ENCODE measurements at regions not wholly inside any gene's neighbourhood (a gene's known extent, or its start where the extent isn't known, plus 50 kb on each side); places are given as distances from the start of the nearest gene placed in this dataset.
"Not testable (repeated sequence)": the region's sequence is repeated elsewhere in the genome, so short reads cannot be mapped to it uniquely, and the experiment has no call there.

DNA sequence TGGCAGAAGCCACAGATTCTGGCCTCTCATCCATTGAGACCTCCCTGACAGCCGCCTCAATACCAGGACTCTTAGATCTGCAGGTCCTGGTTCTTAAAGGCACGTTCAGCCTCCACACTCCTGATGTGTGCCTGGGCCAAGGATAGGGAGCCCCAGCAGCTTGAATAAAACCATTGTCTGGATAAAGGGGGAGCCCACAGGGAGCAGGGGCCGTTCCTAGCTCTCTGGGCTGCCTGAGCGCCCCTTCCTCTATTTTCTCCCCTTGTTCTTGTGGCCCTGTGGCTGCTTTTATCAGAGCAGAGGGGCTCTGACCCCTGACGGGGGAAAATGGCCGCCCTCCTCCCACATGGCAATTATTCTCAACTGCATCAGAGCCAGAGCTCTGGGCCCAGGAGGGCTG, 200.8 kb downstream of the HUNK start:
- Histone ChIP-seq H3K9me3 (ENCODE audit: insufficient read depth, low read length) (no peaks in the 10 kb centered on the region), H3K79me2 (ENCODE audit: low read length) (no peaks in the 10 kb centered on the region), H3K4me1 (ENCODE audit: low read length) (no peaks in the 10 kb centered on the region), H3K4me2 (ENCODE audit: low read length) (no peak overlapping the region), H3K4me3 (ENCODE audit: low read length) (no peak overlapping the region), H4K20me1 (ENCODE audit: insufficient read depth, low read length) (no peaks in the 10 kb centered on the region), H3K9ac (ENCODE audit: low read length) (no peak overlapping the region), H3K27me3 (ENCODE audit: low read depth, low read length) (no peaks in the 10 kb centered on the region), H3K27ac (ENCODE audit: low read length) (no peak overlapping the region), H2AFZ (ENCODE audit: low read depth, low read length) (no peak overlapping the region), H3K36me3 (replicated peaks; ENCODE audit: low read depth, low read length) (no peaks in the 10 kb centered on the region)
- TF ChIP-seq EZH2phosphoT487 (IDR thresholded peaks at IDR 0.05; ENCODE audit: low read depth) = no peak
- TF ChIP-seq, protein P1, sequence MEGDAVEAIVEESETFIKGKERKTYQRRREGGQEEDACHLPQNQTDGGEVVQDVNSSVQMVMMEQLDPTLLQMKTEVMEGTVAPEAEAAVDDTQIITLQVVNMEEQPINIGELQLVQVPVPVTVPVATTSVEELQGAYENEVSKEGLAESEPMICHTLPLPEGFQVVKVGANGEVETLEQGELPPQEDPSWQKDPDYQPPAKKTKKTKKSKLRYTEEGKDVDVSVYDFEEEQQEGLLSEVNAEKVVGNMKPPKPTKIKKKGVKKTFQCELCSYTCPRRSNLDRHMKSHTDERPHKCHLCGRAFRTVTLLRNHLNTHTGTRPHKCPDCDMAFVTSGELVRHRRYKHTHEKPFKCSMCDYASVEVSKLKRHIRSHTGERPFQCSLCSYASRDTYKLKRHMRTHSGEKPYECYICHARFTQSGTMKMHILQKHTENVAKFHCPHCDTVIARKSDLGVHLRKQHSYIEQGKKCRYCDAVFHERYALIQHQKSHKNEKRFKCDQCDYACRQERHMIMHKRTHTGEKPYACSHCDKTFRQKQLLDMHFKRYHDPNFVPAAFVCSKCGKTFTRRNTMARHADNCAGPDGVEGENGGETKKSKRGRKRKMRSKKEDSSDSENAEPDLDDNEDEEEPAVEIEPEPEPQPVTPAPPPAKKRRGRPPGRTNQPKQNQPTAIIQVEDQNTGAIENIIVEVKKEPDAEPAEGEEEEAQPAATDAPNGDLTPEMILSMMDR (IDR thresholded peaks at IDR 0.05; ENCODE audit: low read depth, low read length) = no peak

DNA sequence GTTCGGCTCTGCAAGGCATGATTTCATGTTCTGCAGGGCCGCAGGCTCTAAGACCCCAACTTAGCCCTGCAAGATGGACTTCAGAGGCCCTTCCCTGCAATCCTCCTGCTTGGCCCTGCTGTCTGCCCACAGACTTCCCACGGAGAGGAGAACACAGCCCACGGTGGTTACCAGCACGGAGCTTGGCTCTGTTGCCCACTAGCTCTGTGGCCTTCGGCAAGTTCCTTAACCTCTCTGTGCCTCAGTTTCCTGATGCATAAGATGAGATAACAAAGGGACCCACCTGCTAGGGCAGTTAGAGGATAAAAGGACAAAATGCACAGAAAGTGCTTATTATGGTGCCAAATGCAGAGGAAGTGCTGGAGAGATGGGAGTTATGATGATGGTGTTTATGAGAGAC, 200.4 kb downstream of the HUNK start:
- Histone ChIP-seq H3K27ac (ENCODE audit: low read length) (no peak overlapping the region), H3K36me3 (replicated peaks; ENCODE audit: low read depth, low read length) (no peaks in the 10 kb centered on the region)
- TF ChIP-seq, protein P1 (IDR thresholded peaks at IDR 0.05; ENCODE audit: low read depth, low read length) = no peak
- no peak for TF ChIP-seq EZH2phosphoT487 (IDR thresholded peaks at IDR 0.05; ENCODE audit: low read depth)

DNA sequence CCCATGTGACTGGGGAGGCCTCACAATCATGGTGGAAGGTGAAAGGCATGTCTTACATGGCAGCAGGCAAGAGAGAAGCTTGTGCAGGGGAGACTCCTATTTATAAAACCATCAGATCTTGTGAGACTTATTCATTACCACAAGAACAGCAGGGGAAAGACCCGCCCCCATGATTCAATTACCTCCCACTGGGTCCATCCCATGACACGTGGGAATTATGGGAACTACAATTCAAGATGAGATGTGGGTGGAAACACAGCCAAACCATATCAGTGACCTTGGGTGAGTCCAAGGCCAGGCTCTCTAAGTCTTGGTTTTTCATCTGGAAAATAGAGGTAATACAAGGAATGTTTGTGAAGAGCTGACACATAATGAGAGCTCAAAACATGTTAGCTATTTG, 198.8 kb downstream of the HUNK start:
- not testable (repeated sequence) for H3K9ac ChIP-seq (ENCODE audit: low read length); H3K9me3 ChIP-seq (ENCODE audit: insufficient read depth, low read length); H3K27me3 ChIP-seq (ENCODE audit: low read depth, low read length); H3K4me2 ChIP-seq (ENCODE audit: low read length); H4K20me1 ChIP-seq (ENCODE audit: insufficient read depth, low read length); H3K36me3 ChIP-seq (replicated peaks; ENCODE audit: low read depth, low read length); H3K27ac ChIP-seq (ENCODE audit: low read length); H2AFZ ChIP-seq (ENCODE audit: low read depth, low read length); H3K79me2 ChIP-seq (ENCODE audit: low read length); H3K4me3 ChIP-seq (ENCODE audit: low read length); H3K4me1 ChIP-seq (ENCODE audit: low read length)

More for the DNA sequence above, 200.4 kb downstream of the HUNK start:
- Histone ChIP-seq H3K79me2 (ENCODE audit: low read length) (no peaks in the 10 kb centered on the region), H3K4me1 (ENCODE audit: low read length) (no peaks in the 10 kb centered on the region), H3K4me2 (ENCODE audit: low read length) (no peak overlapping the region), H3K9ac (ENCODE audit: low read length) (no peak overlapping the region), H2AFZ (ENCODE audit: low read depth, low read length) (no peak overlapping the region), H4K20me1 (ENCODE audit: insufficient read depth, low read length) (no peaks in the 10 kb centered on the region), H3K27me3 (ENCODE audit: low read depth, low read length) (no peaks in the 10 kb centered on the region), H3K4me3 (ENCODE audit: low read length) (no peak overlapping the region), H3K9me3 (ENCODE audit: insufficient read depth, low read length) (no peaks in the 10 kb centered on the region)

DNA sequence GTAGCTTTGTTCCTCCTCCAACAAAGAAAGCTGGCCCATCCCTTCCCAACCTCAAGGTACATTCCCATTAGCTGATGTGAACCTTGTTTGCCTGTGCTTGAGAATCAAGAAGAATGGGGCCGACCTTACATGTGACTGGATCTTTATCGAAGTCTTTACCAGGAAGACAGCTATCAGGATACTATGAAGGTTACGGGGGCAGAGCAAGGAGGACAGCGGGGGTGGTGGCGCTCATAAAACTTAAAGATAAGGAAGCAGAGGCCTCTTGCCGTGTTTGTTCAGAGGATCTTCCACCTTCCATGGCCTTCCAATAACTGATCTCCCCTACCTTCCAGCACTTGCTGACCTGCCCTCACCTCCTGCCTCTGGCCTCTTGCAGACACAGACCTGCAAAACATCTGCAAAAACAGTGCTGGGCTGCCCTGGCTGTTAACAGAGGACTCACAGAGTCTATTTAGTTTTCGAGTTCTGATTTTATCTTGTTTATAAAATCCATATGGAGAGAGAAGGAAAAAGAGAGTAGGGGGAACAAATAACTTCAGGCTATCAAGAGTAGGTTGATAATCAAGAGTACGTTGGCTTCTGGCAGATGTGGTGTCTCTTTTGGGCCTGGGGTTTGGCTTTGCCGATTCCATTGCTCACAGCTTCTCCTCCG, 198.0 kb downstream of the HUNK start:
- Histone ChIP-seq H3K27me3 (ENCODE audit: low read depth, low read length) (no peaks in the 10 kb centered on the region), H3K27ac (ENCODE audit: low read length) (no peak overlapping the region), H3K4me2 (ENCODE audit: low read length) (no peak overlapping the region), H2AFZ (ENCODE audit: low read depth, low read length) (no peak overlapping the region), H3K4me3 (ENCODE audit: low read length) (no peak overlapping the region), H3K4me1 (ENCODE audit: low read length) (no peaks in the 10 kb centered on the region), H4K20me1 (ENCODE audit: insufficient read depth, low read length) (no peaks in the 10 kb centered on the region), H3K9ac (ENCODE audit: low read length) (no peak overlapping the region), H3K36me3 (replicated peaks; ENCODE audit: low read depth, low read length) (no peaks in the 10 kb centered on the region), H3K79me2 (ENCODE audit: low read length) (no peaks in the 10 kb centered on the region), H3K9me3 (ENCODE audit: insufficient read depth, low read length) (no peaks in the 10 kb centered on the region)
- TF ChIP-seq EZH2phosphoT487 (IDR thresholded peaks at IDR 0.05; ENCODE audit: low read depth) = no peak
- TF ChIP-seq, protein P1 (IDR thresholded peaks at IDR 0.05; ENCODE audit: low read depth, low read length) = no peak

All from OCI-LY3 (cell line).